HepG2 (cell line): ENCODE measurements at regions not wholly inside any gene's neighbourhood (a gene's known extent, or its start where the extent isn't known, plus 50 kb on each side); places are given as distances from the start of the nearest gene placed in this dataset.

Experiments used
- ATAC-seq: fragments of 200-7000 bp; cut with Tn5 transposase; 3 replicates; pipeline ENCODE4 v1.9.1; 2020; ENCODE audit warnings: mild to moderate bottlenecking, moderate library complexity
- BruUV-seq: library from RNA; stranded (reverse); fragments of 400-500 nt; replicated peaks from 2 replicates; lab custom pipeline; 2021; lab: Mats Ljungman, UMichigan
- CTCF ChIA-PET: fragments of 300-600 bp; formaldehyde crosslinking; extraction: SDS; loops from one replicate; lab custom pipeline; 2021; ENCODE audit warnings: low total read pairs, inconsistent platforms, low intra/inter-chr PET ratio; lab: Yijun Ruan, JAX
- POLR2A ChIA-PET: fragments of 350-600 bp; sonication (Branson Sonifier 250); formaldehyde crosslinking; loops from one replicate; lab custom pipeline; 2020; ENCODE audit warnings: antibody characterized with exemption, inconsistent platforms; lab: Yijun Ruan, JAX
- DNase-seq: peaks from one replicate; pipeline ENCODE4 v3.0.0-alpha.2; 2015; ENCODE audit warnings: low spot score
- FAIRE-seq: peaks from 3 replicates; lab custom pipeline; 2011; peaks lifted over from hg19 to GRCh38; lab: Jason Lieb, UNC
- H2AFZ ChIP-seq: one replicate; pipeline ENCODE4 v1.6.1; 2011; ENCODE audit warnings: low read length, inconsistent platforms
- H3K27ac ChIP-seq: fragments of 300-600 bp; 3 replicates; pipeline ENCODE4 v1.8.0; 2011; ENCODE audit warnings: mixed run types, mild to moderate bottlenecking, mixed read lengths, low read length, inconsistent platforms; ENCODE audit not compliant: insufficient read depth; ENCODE audit errors: extremely low read length
- H3K27me3 ChIP-seq, 2 experiments: fragments of 200-600 bp in 1 of 2; 2 replicates in 1 of 2; 3 replicates in 1 of 2; pipeline versions ENCODE4 v1.6.0 to v1.8.0; 2011; ENCODE audit warnings: low read length in 2 of 2, mild to moderate bottlenecking in 2 of 2, moderate library complexity in 2 of 2, inconsistent platforms in 1 of 2; ENCODE audit not compliant: insufficient read depth in 2 of 2, control insufficient read depth in 1 of 2
- H3K36me3 ChIP-seq, 2 experiments: fragments of 200-600 bp in 1 of 2; replicated peaks in 1 of 2; 2 replicates in 1 of 2; 3 replicates in 1 of 2; pipeline versions ENCODE4 v1.5.1 to v1.8.0; 2011; ENCODE audit warnings: low read length in 2 of 2, inconsistent platforms in 1 of 2; ENCODE audit not compliant: insufficient read depth in 2 of 2, control insufficient read depth in 1 of 2
- H3K4me1 ChIP-seq: 2 replicates; pipeline ENCODE4 v1.5.1; 2012; ENCODE audit warnings: low read length, inconsistent platforms; ENCODE audit not compliant: insufficient read depth
- H3K4me2 ChIP-seq: 2 replicates; pipeline ENCODE4 v1.6.0; 2011; ENCODE audit warnings: low read depth, low read length, inconsistent platforms
- H3K4me3 ChIP-seq, 3 experiments: fragments of 200-600 bp in 1 of 3; sonication (generic), shearing (Covaris generic) in 1 of 3; replicated peaks in 1 of 3; 2 replicates each; pipeline ENCODE4 v1.5.1; 2011 to 2016; ENCODE audit warnings: low read length in 3 of 3, inconsistent platforms in 2 of 3, low read depth in 2 of 3, mild to moderate bottlenecking in 2 of 3, control low read depth in 1 of 3, mixed read lengths in 1 of 3; ENCODE audit not compliant: insufficient read depth in 1 of 3
- H3K79me2 ChIP-seq: one replicate; pipeline ENCODE4 v1.6.1; 2011; ENCODE audit warnings: low read length, inconsistent platforms; ENCODE audit not compliant: insufficient read depth
- H3K9ac ChIP-seq: 2 replicates; pipeline ENCODE4 v1.6.0; 2011; ENCODE audit warnings: mild to moderate bottlenecking, low read depth, low read length, inconsistent platforms; ENCODE audit not compliant: insufficient read depth
- H3K9me3 ChIP-seq: 2 replicates; pipeline ENCODE4 v1.5.1; 2012; ENCODE audit warnings: mild to moderate bottlenecking, low read length
- H4K20me1 ChIP-seq: 2 replicates; pipeline ENCODE4 v1.6.0; 2011; ENCODE audit warnings: inconsistent platforms, mild to moderate bottlenecking, low read length, moderate library complexity; ENCODE audit not compliant: insufficient read depth
- FOXP1 ChIP-seq, 2 experiments: fragments of 450-650 bp in 1 of 2; IDR thresholded peaks; 2 replicates each; pipeline ENCODE4 v1.6.1; 2017 to 2018; ENCODE audit warnings: antibody characterized with exemption in 1 of 2
- HNRNPH1 ChIP-seq: fragments of 200-400 bp; formaldehyde crosslinking; optimal IDR thresholded peaks from 2 replicates; pipeline ENCODE3; 2017; ENCODE audit warnings: mild to moderate bottlenecking, low read depth, low read length
- ISL2 ChIP-seq: sonication (generic); formaldehyde crosslinking; IDR thresholded peaks from 2 replicates; pipeline ENCODE4 v1.5.0; 2020; ENCODE audit warnings: missing genetic modification reagents
- MXD4 ChIP-seq: IDR thresholded peaks from 2 replicates; pipeline ENCODE4 v1.6.1; 2016; ENCODE audit warnings: mild to moderate bottlenecking, missing biosample characterization, missing genetic modification reagents
- ZNF292 ChIP-seq: sonication (generic); formaldehyde crosslinking; IDR thresholded peaks from 2 replicates; pipeline ENCODE4 v1.8.1; 2022; ENCODE audit warnings: mild to moderate bottlenecking, low read depth, missing genetic modification reagents, borderline replicate concordance
- ZNF451 ChIP-seq: sonication (generic); formaldehyde crosslinking; IDR thresholded peaks from 2 replicates; pipeline ENCODE4 v1.5.0; 2020; ENCODE audit warnings: mild to moderate bottlenecking, missing genetic modification reagents
- in situ Hi-C: cut with HindIII; loops from 2 replicates; pipeline ENCODE4 v1.10.0; 2017; ENCODE audit warnings: low pct_unique_long_range_greater_than_20kb; ENCODE audit not compliant: extremely low pct_ligation_motif_present
- intact Hi-C: fragments of 100-400 bp; cut with micrococcal nuclease; formaldehyde crosslinking; loops from one replicate; pipeline ENCODE4 v1.10.0; 2022; ENCODE audit not compliant: unreplicated experiment
- TF ChIP-seq, protein P1 (sequence below): fragments of 450-650 bp; IDR thresholded peaks from 2 replicates; pipeline ENCODE4 v1.6.1; 2017
- TF ChIP-seq, protein P2 (sequence below), 2 experiments: sonication (generic) in 1 of 2; formaldehyde crosslinking in 1 of 2; IDR thresholded peaks; 2 replicates each; pipeline versions ENCODE4 v1.4.0 to v1.6.1; 2016 to 2020; ENCODE audit warnings: borderline replicate concordance in 1 of 2, low read depth in 1 of 2, mild to moderate bottlenecking in 1 of 2, missing genetic modification reagents in 1 of 2
- TF ChIP-seq, protein P3 (sequence below): sonication (generic); formaldehyde crosslinking; conservative IDR thresholded peaks from 2 replicates; pipeline ENCODE4 v1.8.0; 2022; ENCODE audit warnings: mild to moderate bottlenecking, moderate library complexity, missing genetic modification reagents
- TF ChIP-seq, protein P4 (sequence below): sonication (generic); formaldehyde crosslinking; IDR thresholded peaks from 2 replicates; pipeline ENCODE4 v1.5.1; 2020; ENCODE audit warnings: mild to moderate bottlenecking, missing genetic modification reagents, borderline replicate concordance
- TF ChIP-seq, protein P5 (sequence below): IDR thresholded peaks from 2 replicates; pipeline ENCODE4 v1.6.1; 2016; ENCODE audit warnings: control low read depth

DNA sequence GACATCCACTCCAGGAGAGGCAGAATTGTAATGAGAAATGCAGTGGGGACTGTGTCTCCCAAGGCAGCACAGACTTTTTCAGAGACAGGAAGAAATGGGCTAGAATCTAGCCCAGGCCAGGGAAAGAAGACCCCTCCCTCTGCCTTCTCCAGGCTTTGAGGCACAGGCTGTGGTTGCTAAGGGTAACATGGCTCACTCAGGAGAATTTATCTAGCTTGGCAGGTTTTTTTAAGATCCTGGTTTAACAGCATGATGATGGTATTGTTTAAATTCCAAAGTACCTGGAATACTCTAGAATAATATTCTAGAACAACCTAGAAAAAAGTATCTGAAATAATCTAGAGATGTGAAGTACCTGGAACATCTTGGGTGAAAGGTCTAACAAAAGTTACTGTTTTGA lies 125.6 kb downstream of the URB2 start:
- H3K4me2 ChIP-seq: no peak overlapping the region

More for the DNA sequence above, 125.6 kb downstream of the URB2 start:
- H3K36me3 ChIP-seq: no peaks in the 10 kb centered on the region
- TF ChIP-seq, protein P1, sequence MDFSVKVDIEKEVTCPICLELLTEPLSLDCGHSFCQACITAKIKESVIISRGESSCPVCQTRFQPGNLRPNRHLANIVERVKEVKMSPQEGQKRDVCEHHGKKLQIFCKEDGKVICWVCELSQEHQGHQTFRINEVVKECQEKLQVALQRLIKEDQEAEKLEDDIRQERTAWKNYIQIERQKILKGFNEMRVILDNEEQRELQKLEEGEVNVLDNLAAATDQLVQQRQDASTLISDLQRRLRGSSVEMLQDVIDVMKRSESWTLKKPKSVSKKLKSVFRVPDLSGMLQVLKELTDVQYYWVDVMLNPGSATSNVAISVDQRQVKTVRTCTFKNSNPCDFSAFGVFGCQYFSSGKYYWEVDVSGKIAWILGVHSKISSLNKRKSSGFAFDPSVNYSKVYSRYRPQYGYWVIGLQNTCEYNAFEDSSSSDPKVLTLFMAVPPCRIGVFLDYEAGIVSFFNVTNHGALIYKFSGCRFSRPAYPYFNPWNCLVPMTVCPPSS: no peak
- TF ChIP-seq ZNF451 (CRISPR knock-in tag): no peak
- TF ChIP-seq, protein P2, sequence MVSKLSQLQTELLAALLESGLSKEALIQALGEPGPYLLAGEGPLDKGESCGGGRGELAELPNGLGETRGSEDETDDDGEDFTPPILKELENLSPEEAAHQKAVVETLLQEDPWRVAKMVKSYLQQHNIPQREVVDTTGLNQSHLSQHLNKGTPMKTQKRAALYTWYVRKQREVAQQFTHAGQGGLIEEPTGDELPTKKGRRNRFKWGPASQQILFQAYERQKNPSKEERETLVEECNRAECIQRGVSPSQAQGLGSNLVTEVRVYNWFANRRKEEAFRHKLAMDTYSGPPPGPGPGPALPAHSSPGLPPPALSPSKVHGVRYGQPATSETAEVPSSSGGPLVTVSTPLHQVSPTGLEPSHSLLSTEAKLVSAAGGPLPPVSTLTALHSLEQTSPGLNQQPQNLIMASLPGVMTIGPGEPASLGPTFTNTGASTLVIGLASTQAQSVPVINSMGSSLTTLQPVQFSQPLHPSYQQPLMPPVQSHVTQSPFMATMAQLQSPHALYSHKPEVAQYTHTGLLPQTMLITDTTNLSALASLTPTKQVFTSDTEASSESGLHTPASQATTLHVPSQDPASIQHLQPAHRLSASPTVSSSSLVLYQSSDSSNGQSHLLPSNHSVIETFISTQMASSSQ (IDR thresholded peaks at IDR 0.05; ENCODE audit: low read depth): no peak
- TF ChIP-seq, protein P2 (CRISPR knock-in tag; IDR thresholded peaks at IDR 0.05; ENCODE audit: borderline replicate concordance): no peak
- no peak for TF ChIP-seq ZNF292
- TF ChIP-seq ISL2 (CRISPR knock-in tag): no peak
- TF ChIP-seq, protein P3, sequence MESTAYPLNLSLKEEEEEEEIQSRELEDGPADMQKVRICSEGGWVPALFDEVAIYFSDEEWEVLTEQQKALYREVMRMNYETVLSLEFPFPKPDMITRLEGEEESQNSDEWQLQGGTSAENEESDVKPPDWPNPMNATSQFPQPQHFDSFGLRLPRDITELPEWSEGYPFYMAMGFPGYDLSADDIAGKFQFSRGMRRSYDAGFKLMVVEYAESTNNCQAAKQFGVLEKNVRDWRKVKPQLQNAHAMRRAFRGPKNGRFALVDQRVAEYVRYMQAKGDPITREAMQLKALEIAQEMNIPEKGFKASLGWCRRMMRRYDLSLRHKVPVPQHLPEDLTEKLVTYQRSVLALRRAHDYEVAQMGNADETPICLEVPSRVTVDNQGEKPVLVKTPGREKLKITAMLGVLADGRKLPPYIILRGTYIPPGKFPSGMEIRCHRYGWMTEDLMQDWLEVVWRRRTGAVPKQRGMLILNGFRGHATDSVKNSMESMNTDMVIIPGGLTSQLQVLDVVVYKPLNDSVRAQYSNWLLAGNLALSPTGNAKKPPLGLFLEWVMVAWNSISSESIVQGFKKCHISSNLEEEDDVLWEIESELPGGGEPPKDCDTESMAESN (CRISPR knock-in tag): no peak
- no peak for TF ChIP-seq HNRNPH1
- TF ChIP-seq FOXP1 (IDR thresholded peaks at IDR 0.05): no peak
- no peak for TF ChIP-seq FOXP1 (CRISPR knock-in tag; IDR thresholded peaks at IDR 0.05)
- TF ChIP-seq, protein P4, sequence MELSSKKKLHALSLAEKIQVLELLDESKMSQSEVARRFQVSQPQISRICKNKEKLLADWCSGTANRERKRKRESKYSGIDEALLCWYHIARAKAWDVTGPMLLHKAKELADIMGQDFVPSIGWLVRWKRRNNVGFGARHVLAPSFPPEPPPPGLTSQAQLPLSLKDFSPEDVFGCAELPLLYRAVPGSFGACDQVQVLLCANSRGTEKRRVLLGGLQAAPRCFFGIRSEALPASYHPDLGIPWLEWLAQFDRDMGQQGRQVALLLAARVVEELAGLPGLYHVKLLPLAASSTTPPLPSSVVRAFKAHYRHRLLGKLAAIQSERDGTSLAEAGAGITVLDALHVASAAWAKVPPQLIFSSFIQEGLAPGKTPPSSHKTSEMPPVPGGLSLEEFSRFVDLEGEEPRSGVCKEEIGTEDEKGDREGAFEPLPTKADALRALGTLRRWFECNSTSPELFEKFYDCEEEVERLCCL (CRISPR knock-in tag): no peak
- no peak for TF ChIP-seq MXD4
- TF ChIP-seq, protein P5, sequence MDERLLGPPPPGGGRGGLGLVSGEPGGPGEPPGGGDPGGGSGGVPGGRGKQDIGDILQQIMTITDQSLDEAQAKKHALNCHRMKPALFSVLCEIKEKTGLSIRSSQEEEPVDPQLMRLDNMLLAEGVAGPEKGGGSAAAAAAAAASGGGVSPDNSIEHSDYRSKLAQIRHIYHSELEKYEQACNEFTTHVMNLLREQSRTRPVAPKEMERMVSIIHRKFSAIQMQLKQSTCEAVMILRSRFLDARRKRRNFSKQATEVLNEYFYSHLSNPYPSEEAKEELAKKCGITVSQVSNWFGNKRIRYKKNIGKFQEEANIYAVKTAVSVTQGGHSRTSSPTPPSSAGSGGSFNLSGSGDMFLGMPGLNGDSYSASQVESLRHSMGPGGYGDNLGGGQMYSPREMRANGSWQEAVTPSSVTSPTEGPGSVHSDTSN: no peak
- H3K9me3 ChIP-seq: no peaks in the 10 kb centered on the region
- BruUV-seq: no TSS peak
- H3K27me3 ChIP-seq: peaks cover 0 to 5% of the 10 kb centered on the region in 2 experiments; a peak in 3 of 5 replicates
- H2AFZ ChIP-seq: no peak overlapping the region
- no peaks in the 10 kb centered on the region for H4K20me1 ChIP-seq
- no peak overlapping the region for H3K27ac ChIP-seq
- ChIA-PET POLR2A (no interaction called here), CTCF (no interaction called here)
- H3K4me3 ChIP-seq: no peak overlapping the region
- DNase-seq: no peak
- no peaks in the 10 kb centered on the region for H3K79me2 ChIP-seq
- FAIRE-seq: no peak
- no peaks in the 10 kb centered on the region for H3K4me1 ChIP-seq
- ATAC-seq: no peak
- intact Hi-C loops: no loop called here
- no peak overlapping the region for H3K9ac ChIP-seq
- in situ Hi-C loops: no loop called here
